ENCODE measurements at regions not wholly inside any gene's neighbourhood (a gene's known extent, or its start where the extent isn't known, plus 50 kb on each side); places are given as distances from the start of the nearest gene placed in this dataset.

- Histone ChIP-seq H3K4me3 (no peak overlapping the region), H3K27me3 (replicated peaks; ENCODE audit: insufficient read depth) (no peaks in the 10 kb centered on the region), H3K27ac (no peak overlapping the region), H3K4me1 (ENCODE audit: control insufficient read depth in 1 of 2, low read depth in 2 of 2) (peaks cover 5 to 14% of the 10 kb centered on the region in 2 donors), H3K36me3 (no peaks in the 10 kb centered on the region), H3K9me3 (no peaks in the 10 kb centered on the region)
- TF ChIP-seq, protein P1, sequence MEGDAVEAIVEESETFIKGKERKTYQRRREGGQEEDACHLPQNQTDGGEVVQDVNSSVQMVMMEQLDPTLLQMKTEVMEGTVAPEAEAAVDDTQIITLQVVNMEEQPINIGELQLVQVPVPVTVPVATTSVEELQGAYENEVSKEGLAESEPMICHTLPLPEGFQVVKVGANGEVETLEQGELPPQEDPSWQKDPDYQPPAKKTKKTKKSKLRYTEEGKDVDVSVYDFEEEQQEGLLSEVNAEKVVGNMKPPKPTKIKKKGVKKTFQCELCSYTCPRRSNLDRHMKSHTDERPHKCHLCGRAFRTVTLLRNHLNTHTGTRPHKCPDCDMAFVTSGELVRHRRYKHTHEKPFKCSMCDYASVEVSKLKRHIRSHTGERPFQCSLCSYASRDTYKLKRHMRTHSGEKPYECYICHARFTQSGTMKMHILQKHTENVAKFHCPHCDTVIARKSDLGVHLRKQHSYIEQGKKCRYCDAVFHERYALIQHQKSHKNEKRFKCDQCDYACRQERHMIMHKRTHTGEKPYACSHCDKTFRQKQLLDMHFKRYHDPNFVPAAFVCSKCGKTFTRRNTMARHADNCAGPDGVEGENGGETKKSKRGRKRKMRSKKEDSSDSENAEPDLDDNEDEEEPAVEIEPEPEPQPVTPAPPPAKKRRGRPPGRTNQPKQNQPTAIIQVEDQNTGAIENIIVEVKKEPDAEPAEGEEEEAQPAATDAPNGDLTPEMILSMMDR (IDR thresholded peaks at IDR 0.05), result no peak
- ATAC-seq (ENCODE audit: insufficient number of reproducible peaks, low FRiP score, low read depth) (no peak), DNase-seq (ENCODE audit: low spot score) (no peak)
Measured at GRCh38 chrX:40284852-40285251, 187.1 kb upstream of the BCOR start.

DNA sequence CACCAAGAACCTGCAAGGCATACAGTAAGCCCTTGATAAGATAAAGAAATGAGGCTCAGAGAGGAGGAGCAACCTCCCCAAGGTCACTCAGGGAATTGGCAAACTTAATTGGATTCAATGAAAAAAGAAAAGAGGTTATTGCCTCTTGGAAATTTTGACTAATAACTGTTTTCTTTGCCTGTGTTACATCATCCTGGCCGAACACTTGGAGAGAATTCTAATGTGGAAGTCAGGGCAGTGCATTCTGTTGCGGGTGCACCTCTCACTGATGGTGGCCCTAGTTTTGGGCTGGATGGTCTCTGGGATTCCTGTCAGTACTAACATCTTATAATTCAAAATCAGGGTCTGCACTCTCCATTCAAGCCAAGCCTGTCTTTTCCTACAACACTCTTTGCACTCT, 186.2 kb upstream of the BCOR start:
- no peak overlapping the region for H3K4me3 ChIP-seq
- no peaks in the 10 kb centered on the region for H3K9me3 ChIP-seq
- TF ChIP-seq, protein P1 (IDR thresholded peaks at IDR 0.05), result no peak
- no peaks in the 10 kb centered on the region for H3K27me3 ChIP-seq (replicated peaks; ENCODE audit: insufficient read depth)
- ATAC-seq (ENCODE audit: insufficient number of reproducible peaks, low FRiP score, low read depth) (no peak), DNase-seq (ENCODE audit: low spot score) (no peak)
- peaks cover 5 to 14% of the 10 kb centered on the region in 2 donors for H3K4me1 ChIP-seq (ENCODE audit: control insufficient read depth in 1 of 2, low read depth in 2 of 2)
- H3K36me3 ChIP-seq, result no peaks in the 10 kb centered on the region
- H3K27ac ChIP-seq, result no peak overlapping the region

GRCh38 chrX:40282946-40283660, 185.3 kb upstream of the BCOR start:
- Histone ChIP-seq H3K27ac (peak overlapping the region in 1 of 2 donors; percentile 38), H3K36me3 (no peaks in the 10 kb centered on the region), H3K4me3 (no peak overlapping the region), H3K27me3 (replicated peaks; ENCODE audit: insufficient read depth) (no peaks in the 10 kb centered on the region), H3K9me3 (no peaks in the 10 kb centered on the region), H3K4me1 (ENCODE audit: control insufficient read depth in 1 of 2, low read depth in 2 of 2) (peaks cover 5 to 14% of the 10 kb centered on the region in 2 donors)
- TF ChIP-seq, protein P1 (IDR thresholded peaks at IDR 0.05), result no peak
- DNase-seq (ENCODE audit: low spot score) (no peak), ATAC-seq (ENCODE audit: insufficient number of reproducible peaks, low FRiP score, low read depth) (no peak)

DNA sequence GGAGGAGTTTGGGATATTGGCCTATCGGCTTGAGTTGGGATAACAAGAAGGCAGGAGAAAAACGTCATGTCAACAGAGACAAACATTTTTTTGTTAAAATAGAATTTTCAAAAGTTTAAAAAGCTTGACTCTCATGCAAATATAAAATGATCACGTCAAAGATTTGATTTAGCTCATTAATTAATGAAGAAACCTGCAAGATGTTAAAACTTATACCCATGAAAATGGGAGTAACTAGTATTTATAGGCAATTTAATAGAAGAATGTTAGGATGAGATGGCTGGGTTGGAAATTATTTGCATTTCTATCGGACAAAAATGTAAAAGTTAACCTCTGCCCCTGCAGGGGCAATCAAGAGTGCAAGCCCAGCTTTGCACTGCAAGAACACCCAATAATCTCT, 184.6 kb upstream of the BCOR start:
- TF ChIP-seq, protein P1 (IDR thresholded peaks at IDR 0.05), result no peak
- no peak overlapping the region for H3K27ac ChIP-seq
- no peaks in the 10 kb centered on the region for H3K27me3 ChIP-seq (replicated peaks; ENCODE audit: insufficient read depth)
- H3K36me3 ChIP-seq, result no peaks in the 10 kb centered on the region
- DNase-seq (ENCODE audit: low spot score) (no peak), ATAC-seq (ENCODE audit: insufficient number of reproducible peaks, low FRiP score, low read depth) (no peak)
- H3K9me3 ChIP-seq, result no peaks in the 10 kb centered on the region
- H3K4me1 ChIP-seq (ENCODE audit: control insufficient read depth in 1 of 2, low read depth in 2 of 2), result peaks cover 5 to 14% of the 10 kb centered on the region in 2 donors
- no peak overlapping the region for H3K4me3 ChIP-seq

- no peaks in the 10 kb centered on the region for H3K36me3 ChIP-seq
- no peak overlapping the region for H3K4me3 ChIP-seq
- peaks cover 5 to 14% of the 10 kb centered on the region in 2 donors for H3K4me1 ChIP-seq (ENCODE audit: control insufficient read depth in 1 of 2, low read depth in 2 of 2)
- TF ChIP-seq, protein P1 (IDR thresholded peaks at IDR 0.05), result no peak
- no peaks in the 10 kb centered on the region for H3K27me3 ChIP-seq (replicated peaks; ENCODE audit: insufficient read depth)
- no peaks in the 10 kb centered on the region for H3K9me3 ChIP-seq
- H3K27ac ChIP-seq, result no peak overlapping the region
- DNase-seq (ENCODE audit: low spot score) (no peak), ATAC-seq (ENCODE audit: insufficient number of reproducible peaks, low FRiP score, low read depth) (no peak)
Measured at GRCh38 chrX:40281336-40282005, 183.7 kb upstream of the BCOR start.

Measured in thoracic aorta (tissue), 2 donors.